ENCODE measurements at regions not wholly inside any gene's neighbourhood (a gene's known extent, or its start where the extent isn't known, plus 50 kb on each side); places are given as distances from the start of the nearest gene placed in this dataset.

GRCh38 chr13:99125326-99125915 lies 75.2 kb upstream of the UBAC2 start:
- Histone ChIP-seq H3K4me1 (ENCODE audit: control insufficient read depth in 1 of 2, insufficient read depth in 1 of 2, low read depth in 1 of 2, low read length in 1 of 2) (peaks cover 8 to 10% of the 10 kb centered on the region in 2 experiments), H3K27me3 (peaks cover 89% of the 10 kb centered on the region), H3K9me3 (no peaks in the 10 kb centered on the region), H3K27ac (no peak overlapping the region), H3K4me3 (ENCODE audit: low read depth in 1 of 2, low read length in 1 of 2) (no peak overlapping the region), H3K36me3 (no peaks in the 10 kb centered on the region)
- TF ChIP-seq CTCF (IDR thresholded peaks at IDR 0.05) = no peak

DNA sequence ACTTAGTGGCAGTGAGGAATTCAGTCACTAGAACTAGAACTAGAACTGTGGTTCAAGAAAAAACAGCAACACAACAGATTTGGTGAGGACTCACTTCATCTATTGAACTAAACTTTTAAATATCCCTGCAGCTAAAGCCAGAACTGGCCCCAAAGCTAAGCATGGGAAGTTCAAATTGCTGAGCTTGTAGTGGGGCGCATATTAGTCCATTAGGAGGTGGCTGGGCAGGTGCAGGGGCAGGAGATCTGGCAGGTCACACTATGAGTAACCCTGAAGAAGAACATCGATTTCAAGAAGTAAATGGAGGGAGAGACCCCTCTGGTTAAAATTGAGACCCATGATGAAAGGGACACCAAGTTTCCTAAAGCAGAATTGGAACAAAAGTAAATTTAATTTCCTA lies 73.8 kb upstream of the UBAC2 start:
- Histone ChIP-seq H3K27ac (no peak overlapping the region), H3K9me3 (no peaks in the 10 kb centered on the region), H3K4me3 (ENCODE audit: low read depth in 1 of 2, low read length in 1 of 2) (no peak overlapping the region), H3K36me3 (no peaks in the 10 kb centered on the region), H3K4me1 (ENCODE audit: control insufficient read depth in 1 of 2, insufficient read depth in 1 of 2, low read depth in 1 of 2, low read length in 1 of 2) (peaks cover 8 to 10% of the 10 kb centered on the region in 2 experiments), H3K27me3 (peaks cover 89% of the 10 kb centered on the region)
- no peak for TF ChIP-seq CTCF (IDR thresholded peaks at IDR 0.05)

DNA sequence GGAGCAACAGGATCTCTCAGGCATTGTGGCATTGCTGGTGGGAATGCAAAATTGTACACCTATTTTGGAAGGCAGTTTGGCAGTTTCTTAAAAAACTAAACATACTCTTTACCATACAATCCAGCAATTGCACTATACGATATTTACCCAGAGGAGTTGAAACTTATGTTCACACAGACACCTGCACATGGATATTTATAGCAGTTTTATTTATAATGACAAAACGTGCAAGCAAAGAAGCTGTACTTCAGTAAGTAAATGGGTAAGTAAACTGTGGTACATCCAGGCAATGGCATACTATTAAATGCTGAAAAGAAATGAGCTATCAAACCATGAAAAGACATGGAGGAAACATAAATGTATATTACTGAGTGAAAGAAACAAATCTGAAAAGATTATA lies 71.6 kb upstream of the UBAC2 start:
- H3K27me3 ChIP-seq = peaks cover 89% of the 10 kb centered on the region
- no peaks in the 10 kb centered on the region for H3K36me3 ChIP-seq
- no peak for TF ChIP-seq CTCF (IDR thresholded peaks at IDR 0.05)
- no peaks in the 10 kb centered on the region for H3K9me3 ChIP-seq
- H3K4me1 ChIP-seq (ENCODE audit: control insufficient read depth in 1 of 2, insufficient read depth in 1 of 2, low read depth in 1 of 2, low read length in 1 of 2) = peaks cover 8 to 10% of the 10 kb centered on the region in 2 experiments
- H3K4me3 ChIP-seq (ENCODE audit: low read depth in 1 of 2, low read length in 1 of 2) = no peak overlapping the region
- H3K27ac ChIP-seq = no peak overlapping the region

- Histone ChIP-seq H3K4me1 (ENCODE audit: control insufficient read depth in 1 of 2, insufficient read depth in 1 of 2, low read depth in 1 of 2, low read length in 1 of 2) (peaks cover 2% of the 10 kb centered on the region in 2 experiments), H3K36me3 (no peaks in the 10 kb centered on the region), H3K9me3 (no peaks in the 10 kb centered on the region), H3K27me3 (peaks cover 93% of the 10 kb centered on the region), H3K27ac (no peak overlapping the region), H3K4me3 (ENCODE audit: low read depth in 1 of 2, low read length in 1 of 2) (no peak overlapping the region)
- TF ChIP-seq CTCF (IDR thresholded peaks at IDR 0.05) = no peak
Observed at GRCh38 chr13:99129951-99130350, 70.7 kb upstream of the UBAC2 start.

DNA sequence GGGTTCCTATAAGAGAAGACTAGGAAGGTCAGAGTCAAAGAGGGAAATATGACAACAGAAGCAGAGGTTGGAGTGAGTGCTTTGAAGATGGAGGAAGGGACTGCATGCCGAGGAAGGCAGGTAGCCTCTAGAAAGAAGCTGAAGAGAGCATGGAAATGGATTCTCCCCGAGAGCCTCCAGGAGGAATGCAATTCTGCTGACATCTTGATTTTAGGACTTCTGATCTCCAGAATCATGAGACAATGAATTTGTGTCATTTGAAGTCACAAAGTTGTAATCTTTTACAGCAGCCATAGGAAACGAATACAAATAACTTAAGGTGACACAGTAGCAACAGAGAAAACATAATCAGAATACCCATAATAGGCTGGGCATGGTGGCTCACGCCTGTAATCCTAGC lies 69.2 kb upstream of the UBAC2 start:
- Histone ChIP-seq H3K27me3 (peaks cover 100% of the 10 kb centered on the region), H3K4me1 (ENCODE audit: control insufficient read depth in 1 of 2, insufficient read depth in 1 of 2, low read depth in 1 of 2, low read length in 1 of 2) (no peaks in the 10 kb centered on the region), H3K27ac (no peak overlapping the region), H3K9me3 (no peaks in the 10 kb centered on the region), H3K4me3 (ENCODE audit: low read depth in 1 of 2, low read length in 1 of 2) (no peak overlapping the region), H3K36me3 (no peaks in the 10 kb centered on the region)
- TF ChIP-seq CTCF (IDR thresholded peaks at IDR 0.05) = no peak
